HG02870 (cell line): ENCODE measurements at regions not wholly inside any gene's neighbourhood (a gene's known extent, or its start where the extent isn't known, plus 50 kb on each side); places are given as distances from the start of the nearest gene placed in this dataset.

Experiments
- ATAC-seq: cut with Tn5 transposase; IDR thresholded peaks from one replicate; pipeline ENCODE4 v1.9.1; 2021; ENCODE audit warnings: mild to moderate bottlenecking, moderate library complexity; ENCODE audit not compliant: unreplicated experiment

- ATAC-seq: no peak
These were observed 1236.5 kb downstream of the SLC16A7 start for GRCh38 chr12:60832290-60832689.

- no peak for ATAC-seq
These were observed 1238.5 kb downstream of the SLC16A7 start for GRCh38 chr12:60834372-60834771.

GRCh38 chr12:60834806-60835205 is 1239.0 kb downstream of the SLC16A7 start:
- no peak for ATAC-seq

GRCh38 chr12:60836651-60837050 is 1240.8 kb downstream of the SLC16A7 start:
- no peak for ATAC-seq

GRCh38 chr12:60842181-60842580 is 1246.4 kb downstream of the SLC16A7 start:
- ATAC-seq: no peak

- no peak for ATAC-seq
These were observed 1248.3 kb downstream of the SLC16A7 start for GRCh38 chr12:60844101-60844500.

- no peak for ATAC-seq
These were observed 1249.0 kb downstream of the SLC16A7 start for GRCh38 chr12:60844875-60845274.

- ATAC-seq: no peak
These were observed 1249.9 kb downstream of the SLC16A7 start for GRCh38 chr12:60845696-60846095.

GRCh38 chr12:60847281-60847680 is 1251.5 kb downstream of the SLC16A7 start:
- ATAC-seq: no peak

GRCh38 chr12:60849723-60850122 is 1253.9 kb downstream of the SLC16A7 start:
- ATAC-seq: no peak

- ATAC-seq: no peak
These were observed 1257.6 kb downstream of the SLC16A7 start for GRCh38 chr12:60853407-60853806.

- ATAC-seq: no peak
These were observed 1267.6 kb downstream of the SLC16A7 start for GRCh38 chr12:60863421-60863820.

- ATAC-seq: no peak
These were observed 1276.4 kb downstream of the SLC16A7 start for GRCh38 chr12:60872219-60872618.

- no peak for ATAC-seq
These were observed 1277.3 kb downstream of the SLC16A7 start for GRCh38 chr12:60872850-60873713.

GRCh38 chr12:60874091-60874490 is 1278.3 kb downstream of the SLC16A7 start:
- no peak for ATAC-seq

GRCh38 chr12:60920841-60921495 is 1325.1 kb downstream of the SLC16A7 start:
- no peak for ATAC-seq

- no peak for ATAC-seq
These were observed 1325.7 kb downstream of the SLC16A7 start for GRCh38 chr12:60921541-60921940.

- no peak for ATAC-seq
These were observed 1330.4 kb downstream of the SLC16A7 start for GRCh38 chr12:60926256-60926655.

GRCh38 chr12:60930151-60930550 is 1330.1 kb upstream of the USP15 start:
- ATAC-seq: no peak

- no peak for ATAC-seq
These were observed 1324.0 kb upstream of the USP15 start for GRCh38 chr12:60935981-60936761.

GRCh38 chr12:60947533-60947932 is 1312.7 kb upstream of the USP15 start:
- no peak for ATAC-seq
